HepG2 (cell line): ENCODE measurements at regions not wholly inside any gene's neighbourhood (a gene's known extent, or its start where the extent isn't known, plus 50 kb on each side); places are given as distances from the start of the nearest gene placed in this dataset.

ENCODE experiments used
- ATAC-seq: fragments of 200-7000 bp; cut with Tn5 transposase; 3 replicates; pipeline ENCODE4 v1.9.1; 2020; ENCODE audit warnings: mild to moderate bottlenecking, moderate library complexity
- BruUV-seq: library from RNA; stranded (reverse); fragments of 400-500 nt; replicated peaks from 2 replicates; lab custom pipeline; 2021; lab: Mats Ljungman, UMichigan
- CTCF ChIA-PET: fragments of 300-600 bp; formaldehyde crosslinking; extraction: SDS; loops from one replicate; lab custom pipeline; 2021; ENCODE audit warnings: low total read pairs, inconsistent platforms, low intra/inter-chr PET ratio; lab: Yijun Ruan, JAX
- POLR2A ChIA-PET: fragments of 350-600 bp; sonication (Branson Sonifier 250); formaldehyde crosslinking; loops from one replicate; lab custom pipeline; 2020; ENCODE audit warnings: antibody characterized with exemption, inconsistent platforms; lab: Yijun Ruan, JAX
- DNase-seq: peaks from one replicate; pipeline ENCODE4 v3.0.0-alpha.2; 2015; ENCODE audit warnings: low spot score
- FAIRE-seq: peaks from 3 replicates; lab custom pipeline; 2011; peaks lifted over from hg19 to GRCh38; lab: Jason Lieb, UNC
- H2AFZ ChIP-seq: one replicate; pipeline ENCODE4 v1.6.1; 2011; ENCODE audit warnings: low read length, inconsistent platforms
- H3K27ac ChIP-seq: fragments of 300-600 bp; 3 replicates; pipeline ENCODE4 v1.8.0; 2011; ENCODE audit warnings: mixed run types, mild to moderate bottlenecking, mixed read lengths, low read length, inconsistent platforms; ENCODE audit not compliant: insufficient read depth; ENCODE audit errors: extremely low read length
- H3K27me3 ChIP-seq, 2 experiments: fragments of 200-600 bp in 1 of 2; 2 replicates in 1 of 2; 3 replicates in 1 of 2; pipeline versions ENCODE4 v1.6.0 to v1.8.0; 2011; ENCODE audit warnings: low read length in 2 of 2, mild to moderate bottlenecking in 2 of 2, moderate library complexity in 2 of 2, inconsistent platforms in 1 of 2; ENCODE audit not compliant: insufficient read depth in 2 of 2, control insufficient read depth in 1 of 2
- H3K36me3 ChIP-seq, 2 experiments: fragments of 200-600 bp in 1 of 2; replicated peaks in 1 of 2; 2 replicates in 1 of 2; 3 replicates in 1 of 2; pipeline versions ENCODE4 v1.5.1 to v1.8.0; 2011; ENCODE audit warnings: low read length in 2 of 2, inconsistent platforms in 1 of 2; ENCODE audit not compliant: insufficient read depth in 2 of 2, control insufficient read depth in 1 of 2
- H3K4me1 ChIP-seq: 2 replicates; pipeline ENCODE4 v1.5.1; 2012; ENCODE audit warnings: low read length, inconsistent platforms; ENCODE audit not compliant: insufficient read depth
- H3K4me2 ChIP-seq: 2 replicates; pipeline ENCODE4 v1.6.0; 2011; ENCODE audit warnings: low read depth, low read length, inconsistent platforms
- H3K4me3 ChIP-seq, 3 experiments: fragments of 200-600 bp in 1 of 3; sonication (generic), shearing (Covaris generic) in 1 of 3; replicated peaks in 1 of 3; 2 replicates each; pipeline ENCODE4 v1.5.1; 2011 to 2016; ENCODE audit warnings: low read length in 3 of 3, inconsistent platforms in 2 of 3, low read depth in 2 of 3, mild to moderate bottlenecking in 2 of 3, control low read depth in 1 of 3, mixed read lengths in 1 of 3; ENCODE audit not compliant: insufficient read depth in 1 of 3
- H3K79me2 ChIP-seq: one replicate; pipeline ENCODE4 v1.6.1; 2011; ENCODE audit warnings: low read length, inconsistent platforms; ENCODE audit not compliant: insufficient read depth
- H3K9ac ChIP-seq: 2 replicates; pipeline ENCODE4 v1.6.0; 2011; ENCODE audit warnings: mild to moderate bottlenecking, low read depth, low read length, inconsistent platforms; ENCODE audit not compliant: insufficient read depth
- H3K9me3 ChIP-seq: 2 replicates; pipeline ENCODE4 v1.5.1; 2012; ENCODE audit warnings: mild to moderate bottlenecking, low read length
- H4K20me1 ChIP-seq: 2 replicates; pipeline ENCODE4 v1.6.0; 2011; ENCODE audit warnings: inconsistent platforms, mild to moderate bottlenecking, low read length, moderate library complexity; ENCODE audit not compliant: insufficient read depth
- CENPX ChIP-seq: sonication (generic); formaldehyde crosslinking; IDR thresholded peaks from 2 replicates; pipeline ENCODE4 v1.9.0; 2021; ENCODE audit warnings: mild to moderate bottlenecking, missing genetic modification reagents, moderate library complexity
- ETV5 ChIP-seq: IDR thresholded peaks from 2 replicates; pipeline ENCODE4 v1.6.1; 2018; ENCODE audit warnings: missing biosample characterization, missing genetic modification reagents, inconsistent platforms, borderline replicate concordance
- HINFP ChIP-seq: sonication (generic); formaldehyde crosslinking; IDR thresholded peaks from 2 replicates; pipeline ENCODE4 v1.4.0; 2020; ENCODE audit warnings: low read depth, mild to moderate bottlenecking, missing genetic modification reagents
- HOXA5 ChIP-seq: sonication (generic); formaldehyde crosslinking; IDR thresholded peaks from 2 replicates; pipeline ENCODE4 v1.4.0; 2020; ENCODE audit warnings: missing genetic modification reagents
- IKZF4 ChIP-seq: sonication (generic); formaldehyde crosslinking; IDR thresholded peaks from 2 replicates; pipeline ENCODE4 v1.5.1; 2020; ENCODE audit warnings: borderline replicate concordance, mild to moderate bottlenecking, low read depth, missing genetic modification reagents; ENCODE audit errors: not compliant biosample characterization
- MAF1 ChIP-seq: sonication (generic); formaldehyde crosslinking; IDR thresholded peaks from 2 replicates; pipeline ENCODE4 v1.5.0; 2020; ENCODE audit warnings: missing genetic modification reagents, borderline replicate concordance
- SALL2 ChIP-seq: sonication (generic); formaldehyde crosslinking; IDR thresholded peaks from 2 replicates; pipeline ENCODE4 v1.8.1; 2023; ENCODE audit warnings: mild to moderate bottlenecking, missing genetic modification reagents, inconsistent platforms
- SNAI1 ChIP-seq: sonication (generic); formaldehyde crosslinking; IDR thresholded peaks from 2 replicates; pipeline ENCODE4 v1.5.0; 2020; ENCODE audit warnings: mild to moderate bottlenecking, missing genetic modification reagents, borderline replicate concordance
- SRSF4 ChIP-seq: fragments of 200-400 bp; formaldehyde crosslinking; IDR thresholded peaks from one replicate; pipeline ENCODE4 v1.6.1; 2018; ENCODE audit warnings: mild to moderate bottlenecking, low read depth, low read length, moderate library complexity; ENCODE audit not compliant: poor library complexity, severe bottlenecking
- THAP8 ChIP-seq: sonication (generic); formaldehyde crosslinking; IDR thresholded peaks from 2 replicates; pipeline ENCODE4 v1.5.1; 2020; ENCODE audit warnings: missing genetic modification reagents, mild to moderate bottlenecking, borderline replicate concordance
- ZNF234 ChIP-seq: sonication (generic); formaldehyde crosslinking; conservative IDR thresholded peaks from 2 replicates; pipeline ENCODE4 v1.5.1; 2020; ENCODE audit warnings: mild to moderate bottlenecking, missing genetic modification reagents
- ZNF280D ChIP-seq: sonication (generic); formaldehyde crosslinking; IDR thresholded peaks from 2 replicates; pipeline ENCODE4 v1.5.1; 2020; ENCODE audit warnings: mild to moderate bottlenecking, missing genetic modification reagents
- ZNF296 ChIP-seq: sonication (generic); formaldehyde crosslinking; conservative IDR thresholded peaks from 2 replicates; pipeline ENCODE4 v1.5.0; 2020; ENCODE audit warnings: mild to moderate bottlenecking, missing genetic modification reagents
- ZNF503 ChIP-seq: sonication (generic); formaldehyde crosslinking; IDR thresholded peaks from 2 replicates; pipeline ENCODE4 v1.4.0; 2020; ENCODE audit warnings: missing genetic modification reagents
- WGBS: methylation state at CpG from one replicate; pipeline ENCODE4 v1.1.6; 2017; ENCODE audit warnings: low lambda C conversion rate; 5-methylcytosine and 5-hydroxymethylcytosine counted together
- in situ Hi-C: cut with HindIII; loops from 2 replicates; pipeline ENCODE4 v1.10.0; 2017; ENCODE audit warnings: low pct_unique_long_range_greater_than_20kb; ENCODE audit not compliant: extremely low pct_ligation_motif_present
- intact Hi-C: fragments of 100-400 bp; cut with micrococcal nuclease; formaldehyde crosslinking; loops from one replicate; pipeline ENCODE4 v1.10.0; 2022; ENCODE audit not compliant: unreplicated experiment

GRCh38 chr1:201714542-201715329 is 114.2 kb upstream of the IPO9 start:
- Histone ChIP-seq H2AFZ (no peak overlapping the region), H3K9ac (no peak overlapping the region), H3K27ac (no peak overlapping the region), H3K9me3 (no peaks in the 10 kb centered on the region), H3K4me2 (no peak overlapping the region), H3K79me2 (no peaks in the 10 kb centered on the region), H3K4me3 (no peak overlapping the region), H3K27me3 (peaks cover 2 to 31% of the 10 kb centered on the region in 2 experiments; a peak in 3 of 5 replicates), H3K36me3 (no peaks in the 10 kb centered on the region), H4K20me1 (no peaks in the 10 kb centered on the region), H3K4me1 (no peaks in the 10 kb centered on the region)
- no peak for FAIRE-seq
- no TSS peak for BruUV-seq
- no peak for TF ChIP-seq THAP8 (CRISPR knock-in tag)
- TF ChIP-seq MAF1 = no peak
- TF ChIP-seq IKZF4 (CRISPR knock-in tag) = no peak
- TF ChIP-seq ETV5 (CRISPR knock-in tag) = no peak
- TF ChIP-seq ZNF234 (CRISPR knock-in tag) = no peak
- no peak for TF ChIP-seq SRSF4
- no peak for TF ChIP-seq CENPX (CRISPR knock-in tag)
- no peak for TF ChIP-seq ZNF296
- no peak for TF ChIP-seq SNAI1 (CRISPR knock-in tag)
- no peak for TF ChIP-seq SALL2 (CRISPR knock-in tag)
- no peak for TF ChIP-seq HOXA5 (CRISPR knock-in tag)
- TF ChIP-seq ZNF280D (CRISPR knock-in tag) = no peak
- no peak for TF ChIP-seq HINFP (CRISPR knock-in tag)
- no peak for TF ChIP-seq ZNF503 (CRISPR knock-in tag)
- POLR2A ChIA-PET = no interaction called here
- WGBS = 32% methylated on average over 5 of the region's 9 CpGs
- no peak for DNase-seq
- in situ Hi-C loops (no loop called here), intact Hi-C loops (no loop called here)
- CTCF ChIA-PET = no interaction called here
- ATAC-seq = no peak
